Urothelium cell line (cell line): ENCODE measurements at regions not wholly inside any gene's neighbourhood (a gene's known extent, or its start where the extent isn't known, plus 50 kb on each side); places are given as distances from the start of the nearest gene placed in this dataset.
"Not testable (repeated sequence)": the region's sequence is repeated elsewhere in the genome, so short reads cannot be mapped to it uniquely, and the experiment has no call there.

Source experiments
- DNase-seq: peaks from one replicate; pipeline ENCODE4 v3.0.0; 2011; ENCODE audit warnings: low spot score, mixed read lengths
- FAIRE-seq: peaks from 2 replicates; lab custom pipeline; 2011; peaks lifted over from hg19 to GRCh38; lab: Jason Lieb, UNC

DNA sequence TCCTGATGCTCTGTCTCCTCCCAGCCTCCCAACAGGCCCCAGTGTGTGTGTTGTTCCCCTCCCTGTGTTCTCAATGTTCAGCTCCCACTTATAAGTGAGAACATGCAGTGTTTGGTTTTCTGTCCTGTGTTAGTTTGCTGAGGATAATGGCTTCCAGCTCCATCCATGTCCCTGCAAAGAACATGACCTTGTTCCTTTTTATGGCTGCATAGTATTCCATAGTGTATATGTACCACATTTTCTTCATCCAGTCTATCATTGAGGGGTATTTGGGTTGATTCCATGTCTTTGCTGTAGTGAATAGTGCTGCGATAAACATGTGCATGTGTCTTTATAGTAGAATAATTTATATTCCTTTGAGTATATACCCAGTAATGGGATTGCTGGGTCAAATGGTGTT is 150.4 kb downstream of the KLF6 start:
- not testable (repeated sequence) for FAIRE-seq

GRCh38 chr10:3631701-3632330 is 153.2 kb downstream of the KLF6 start:
- no peak for FAIRE-seq
- no peak for DNase-seq

More for the DNA sequence above, 150.4 kb downstream of the KLF6 start:
- DNase-seq = not testable (repeated sequence)

DNA sequence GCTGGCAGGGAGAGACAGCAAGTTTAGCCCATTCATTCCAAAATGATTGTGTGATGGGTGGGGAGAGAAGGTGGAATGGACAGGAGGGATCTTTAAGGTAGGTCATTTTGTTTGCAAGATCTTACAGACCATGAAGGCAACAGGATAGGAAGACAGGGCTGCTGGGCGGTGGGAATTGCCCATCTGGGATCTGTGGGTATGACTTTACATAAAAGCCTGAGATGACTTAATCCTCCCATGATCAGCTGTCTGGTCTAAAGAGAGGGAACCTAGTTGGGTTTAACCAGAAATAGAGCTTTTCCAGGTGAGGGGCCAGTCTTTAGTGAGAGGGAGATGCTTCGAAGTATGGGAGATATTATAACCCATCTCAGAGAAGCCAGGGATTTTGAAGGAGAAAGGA is 153.7 kb downstream of the KLF6 start:
- DNase-seq = no peak
- FAIRE-seq = no peak

DNA sequence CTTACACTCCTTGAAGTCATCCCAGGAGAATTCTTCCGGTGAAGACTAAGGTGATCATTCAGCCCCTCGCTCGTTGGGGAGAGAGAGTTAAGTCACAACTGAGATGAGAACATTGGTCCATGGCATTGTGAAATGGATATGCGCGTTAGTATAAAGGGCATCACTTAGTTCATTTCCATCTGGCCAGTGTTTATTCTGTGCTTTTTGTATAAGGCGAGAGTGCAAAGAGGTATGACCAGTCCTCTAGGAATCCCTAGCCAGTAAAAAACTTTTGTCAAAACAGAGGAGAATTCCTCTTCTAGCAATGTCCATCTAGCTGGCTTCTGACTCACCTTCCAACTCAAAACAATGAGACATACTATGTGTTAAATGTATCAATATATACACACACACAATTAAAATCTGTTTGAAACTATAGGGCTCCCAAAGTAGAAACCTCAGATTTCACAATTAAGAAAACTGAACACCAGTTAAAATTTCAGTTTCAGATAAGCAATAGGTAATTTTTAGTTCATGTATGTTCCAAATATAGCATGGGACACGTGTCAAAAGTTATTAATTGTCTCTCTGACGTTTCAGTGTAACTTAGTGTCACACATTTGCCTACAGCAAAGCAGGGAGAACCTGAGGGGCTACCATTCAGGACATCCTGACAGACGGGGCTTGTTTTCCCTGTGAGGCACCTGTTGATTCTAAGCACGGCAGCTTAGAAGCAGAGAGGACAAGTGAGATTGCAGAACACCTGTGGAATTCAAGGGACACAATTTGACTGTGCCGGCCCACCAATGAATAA is 158.9 kb downstream of the KLF6 start:
- no peak for FAIRE-seq
- no peak for DNase-seq

DNA sequence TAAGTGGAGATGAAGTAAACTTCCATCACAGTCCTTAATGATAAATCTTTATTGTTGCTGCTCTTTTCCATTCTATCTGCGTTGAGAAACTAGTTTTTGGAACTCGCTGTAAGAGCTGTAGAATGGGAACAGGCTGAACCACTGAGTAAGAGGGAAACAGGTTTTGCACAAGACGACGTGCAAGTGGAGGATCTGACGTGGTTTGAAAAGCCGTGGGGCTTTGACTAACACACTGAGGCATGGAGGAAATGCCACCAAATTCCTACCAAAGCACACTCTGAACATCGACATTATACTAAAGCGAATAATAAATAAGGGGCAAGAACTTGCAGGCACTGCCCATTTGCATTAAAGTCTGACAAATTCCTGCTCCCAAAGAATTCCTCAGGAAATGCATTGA is 160.6 kb downstream of the KLF6 start:
- FAIRE-seq = no peak
- no peak for DNase-seq

- FAIRE-seq = no peak
- peak; percentile 10 for DNase-seq
These were observed 161.3 kb downstream of the KLF6 start for GRCh38 chr10:3623746-3624145.

DNA sequence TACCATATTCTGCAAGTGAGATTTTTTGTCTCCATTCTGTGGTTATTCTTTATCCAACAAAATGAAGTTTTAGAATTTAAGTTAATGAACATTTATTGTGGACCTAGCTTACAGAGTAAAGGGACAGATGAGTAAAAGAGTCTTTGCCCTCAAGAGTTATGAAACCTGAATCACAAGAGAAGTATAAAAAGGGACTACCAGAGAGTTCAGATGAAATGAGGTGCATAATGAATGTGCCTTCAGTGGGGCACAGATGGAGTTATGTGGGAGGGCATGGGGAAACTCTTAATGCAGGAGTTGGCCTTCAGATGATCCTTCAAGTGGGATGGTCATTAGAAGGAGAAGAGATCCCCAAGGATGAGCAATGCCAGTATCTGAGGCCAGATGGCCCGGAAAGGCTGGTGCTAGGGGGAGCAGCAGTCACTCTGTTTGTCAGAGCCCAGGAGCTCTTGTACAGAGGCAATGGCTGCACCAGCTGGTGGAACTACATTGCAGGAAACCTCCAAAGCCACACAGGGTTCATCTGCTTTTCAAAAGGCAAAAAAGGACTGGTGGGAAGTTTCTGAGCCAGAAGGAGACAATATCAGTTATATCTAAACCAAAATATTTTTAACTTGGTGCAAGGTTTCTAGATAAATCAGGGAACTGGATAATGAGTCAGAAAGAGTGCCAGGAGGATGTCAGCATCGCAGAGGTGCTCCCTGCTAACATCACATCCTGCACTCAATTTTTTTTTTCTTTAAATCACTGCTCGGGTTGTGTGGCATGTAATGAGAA is 162.0 kb downstream of the KLF6 start:
- no peak for FAIRE-seq
- no peak for DNase-seq

GRCh38 chr10:3622427-3622826 is 162.6 kb downstream of the KLF6 start:
- DNase-seq = no peak
- no peak for FAIRE-seq

DNA sequence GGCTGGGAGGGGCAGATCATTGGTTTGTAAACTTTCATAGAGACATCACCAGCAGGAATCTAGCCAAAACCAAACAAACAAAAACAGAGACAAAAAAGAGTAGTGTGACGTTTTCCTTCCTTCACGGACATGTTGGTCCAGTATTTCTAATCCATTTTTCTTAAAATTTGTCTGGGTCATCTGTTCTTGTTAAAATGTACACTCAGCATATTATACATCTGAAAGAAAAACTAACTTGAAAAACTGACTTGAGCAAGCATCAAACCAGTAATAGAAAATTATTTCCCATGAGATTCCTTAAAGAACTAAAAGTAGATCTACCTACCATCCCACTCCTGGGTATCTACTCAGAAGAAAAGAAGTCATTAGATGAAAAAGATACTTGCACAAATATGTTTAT is 164.2 kb downstream of the KLF6 start:
- FAIRE-seq = no peak

DNA sequence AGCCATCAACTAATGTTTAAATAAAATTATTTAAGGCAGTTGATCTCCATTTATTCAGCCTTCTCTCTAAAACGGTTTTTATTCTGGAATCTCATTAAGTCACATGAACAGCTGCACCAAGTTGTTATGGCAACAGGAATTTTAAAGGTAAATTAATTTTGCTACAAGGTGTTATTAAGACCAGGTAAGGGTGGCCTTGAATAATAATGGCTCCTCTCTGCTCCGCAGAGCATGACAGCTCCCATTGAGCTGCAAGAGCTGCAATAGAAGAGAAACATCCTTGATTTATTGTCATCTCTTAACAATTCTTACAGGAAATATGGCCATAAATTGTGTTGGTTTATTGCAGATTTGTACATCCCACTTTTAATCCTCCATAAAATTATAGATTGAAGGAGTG is 165.8 kb downstream of the KLF6 start:
- DNase-seq (no peak), FAIRE-seq (no peak)

More for the DNA sequence above, 164.2 kb downstream of the KLF6 start:
- no peak for DNase-seq

GRCh38 chr10:3616880-3617279 is 168.1 kb downstream of the KLF6 start:
- no peak for FAIRE-seq
- no peak for DNase-seq

- no peak for FAIRE-seq
- no peak for DNase-seq
These were observed 171.7 kb downstream of the KLF6 start for GRCh38 chr10:3613318-3613717.

GRCh38 chr10:3612183-3613001 is 172.6 kb downstream of the KLF6 start:
- FAIRE-seq (no peak), DNase-seq (no peak)

DNA sequence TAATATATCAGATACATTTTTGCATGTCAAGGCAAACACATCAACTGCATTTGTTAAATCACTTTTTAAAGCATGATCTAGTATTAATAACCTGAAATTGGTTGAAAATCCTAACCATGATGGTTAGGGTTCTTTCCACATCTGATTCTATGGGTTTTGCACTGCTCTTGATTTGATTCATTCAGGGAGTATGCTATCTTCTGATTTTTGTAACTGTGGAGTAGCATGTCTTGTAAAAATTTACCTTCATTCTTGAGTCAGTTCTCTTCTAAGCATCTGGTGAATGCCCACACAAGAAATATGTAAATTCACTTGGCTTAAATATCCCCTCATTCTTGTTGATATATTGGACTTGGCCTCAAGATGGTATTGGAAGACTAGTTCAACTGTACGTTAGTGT is 178.7 kb downstream of the KLF6 start:
- FAIRE-seq = no peak

GRCh38 chr10:3605882-3606281 is 179.1 kb downstream of the KLF6 start:
- no peak for FAIRE-seq

More for the DNA sequence above, 178.7 kb downstream of the KLF6 start:
- DNase-seq = no peak

DNA sequence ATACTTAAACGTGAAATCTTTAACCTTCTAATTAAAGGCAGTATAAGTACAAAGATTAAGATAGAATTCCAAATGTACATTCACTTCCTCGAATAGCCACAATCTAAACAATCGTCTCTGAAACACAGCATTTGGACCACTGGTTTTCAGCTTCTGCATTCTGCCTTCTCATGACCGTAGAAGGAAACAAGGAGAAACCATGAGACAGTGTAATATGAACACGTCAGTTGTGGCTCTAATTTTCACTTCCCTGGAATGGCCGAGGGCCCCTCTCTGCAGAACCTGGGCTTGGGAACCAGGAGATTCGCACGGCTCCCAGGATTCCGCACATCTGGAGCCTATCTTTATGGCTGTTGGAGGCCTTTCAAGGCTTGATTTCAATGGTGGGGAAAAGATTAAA is 189.3 kb downstream of the KLF6 start:
- no peak for FAIRE-seq
- DNase-seq = no peak

More at GRCh38 chr10:3605882-3606281, 179.1 kb downstream of the KLF6 start:
- DNase-seq = no peak

- DNase-seq = no peak
- no peak for FAIRE-seq
These were observed 191.4 kb downstream of the KLF6 start for GRCh38 chr10:3593611-3594010.

- FAIRE-seq (no peak), DNase-seq (no peak)
These were observed 192.6 kb downstream of the KLF6 start for GRCh38 chr10:3592424-3592823.

DNA sequence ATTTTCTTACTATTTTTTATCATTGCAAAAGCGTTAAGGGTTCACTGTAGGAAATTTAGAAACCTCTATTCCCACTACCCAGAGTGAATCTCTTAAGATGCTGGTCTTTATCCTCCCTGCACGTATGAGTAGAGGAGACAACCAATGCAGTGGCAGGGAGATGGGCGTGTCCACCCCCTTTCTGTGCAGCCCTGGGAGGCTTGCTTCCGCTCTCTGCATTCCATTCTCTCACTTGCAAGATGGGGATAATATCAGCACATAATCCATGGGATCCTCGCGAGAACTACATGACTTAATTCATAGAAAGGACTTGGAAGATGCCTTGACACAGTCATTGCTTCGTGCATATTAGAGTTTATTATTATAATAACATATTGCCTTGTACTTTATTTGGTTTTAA is 196.2 kb downstream of the KLF6 start:
- DNase-seq (no peak), FAIRE-seq (no peak)

GRCh38 chr10:3588346-3588745 is 196.7 kb downstream of the KLF6 start:
- FAIRE-seq (no peak), DNase-seq (no peak)
